GM18507 (cell line): ENCODE measurements at regions not wholly inside any gene's neighbourhood (a gene's known extent, or its start where the extent isn't known, plus 50 kb on each side); places are given as distances from the start of the nearest gene placed in this dataset.

Experiments used
- DNase-seq: peaks from one replicate; pipeline ENCODE4 v3.0.0; 2011; ENCODE audit warnings: low read depth; ENCODE audit not compliant: insufficient read length; ENCODE audit errors: extremely low spot score
- FAIRE-seq: peaks from 2 replicates; lab custom pipeline; 2011; peaks lifted over from hg19 to GRCh38; lab: Jason Lieb, UNC

GRCh38 chr4:41380511-41381157 is 123.9 kb downstream of the UCHL1 start:
- no peak for DNase-seq

GRCh38 chr4:41381384-41381783 is 124.7 kb downstream of the UCHL1 start:
- no peak for FAIRE-seq
- no peak for DNase-seq

More at GRCh38 chr4:41380511-41381157, 123.9 kb downstream of the UCHL1 start:
- FAIRE-seq, result no peak

DNA sequence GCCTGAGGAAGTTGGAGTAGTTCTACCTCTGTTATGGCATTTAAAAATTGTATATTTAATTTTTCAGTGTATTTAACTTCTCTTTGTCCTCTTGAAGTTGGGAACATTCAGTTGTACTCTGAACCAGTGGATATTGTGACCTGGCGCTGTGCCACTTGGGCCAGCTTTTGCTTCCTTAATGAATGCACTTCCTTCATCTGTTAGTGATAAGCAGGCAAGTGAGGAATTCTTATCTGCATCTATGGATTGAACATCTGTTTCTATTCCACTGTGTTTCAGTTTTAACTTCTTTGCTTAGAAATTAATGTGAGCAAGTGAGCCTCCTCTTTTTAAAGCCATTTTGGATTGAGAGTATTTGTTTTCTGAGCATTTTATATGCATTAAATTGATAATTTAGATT is 128.3 kb downstream of the UCHL1 start:
- DNase-seq (no peak), FAIRE-seq (no peak)

DNA sequence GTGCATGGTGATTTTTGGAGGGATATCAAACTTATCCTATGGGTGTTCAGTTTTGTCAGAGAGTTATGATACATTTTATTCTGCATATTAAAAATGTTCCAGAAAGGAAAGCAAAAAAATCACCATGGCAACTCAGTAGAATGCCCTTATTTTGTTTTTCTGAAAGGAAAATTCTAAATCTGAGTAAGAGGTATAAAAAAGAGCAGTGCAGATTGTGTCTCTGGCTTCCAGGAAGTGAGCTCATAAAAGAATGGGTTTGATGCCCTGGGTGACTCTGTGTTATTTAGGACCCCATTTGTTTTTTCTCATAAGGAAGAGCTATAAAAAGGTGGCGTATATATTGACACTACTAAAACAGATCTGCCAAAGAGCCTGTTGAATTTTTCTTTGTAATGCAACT is 128.8 kb downstream of the UCHL1 start:
- FAIRE-seq (no peak), DNase-seq (no peak)

GRCh38 chr4:41388080-41388479 is 131.4 kb downstream of the UCHL1 start:
- FAIRE-seq, result no peak
- no peak for DNase-seq

DNA sequence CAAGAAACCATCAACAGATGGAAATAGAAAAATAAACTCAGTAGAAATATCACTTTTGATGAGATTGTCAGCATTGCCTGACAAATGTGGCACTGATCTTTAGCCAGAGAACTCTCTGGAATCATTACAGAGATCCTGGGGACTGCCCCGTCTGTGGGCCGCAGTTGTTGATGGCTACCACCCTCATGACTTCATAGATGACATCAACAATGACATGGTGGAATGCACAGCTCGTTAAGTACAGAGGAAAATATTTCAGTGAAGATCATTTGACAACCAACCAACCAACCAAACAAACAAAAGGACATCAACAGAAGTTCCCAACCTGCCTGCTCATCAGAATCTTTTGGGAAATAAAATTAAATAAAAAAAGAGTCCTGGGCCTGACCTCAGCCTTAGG is 132.6 kb downstream of the UCHL1 start:
- no peak for FAIRE-seq

DNA sequence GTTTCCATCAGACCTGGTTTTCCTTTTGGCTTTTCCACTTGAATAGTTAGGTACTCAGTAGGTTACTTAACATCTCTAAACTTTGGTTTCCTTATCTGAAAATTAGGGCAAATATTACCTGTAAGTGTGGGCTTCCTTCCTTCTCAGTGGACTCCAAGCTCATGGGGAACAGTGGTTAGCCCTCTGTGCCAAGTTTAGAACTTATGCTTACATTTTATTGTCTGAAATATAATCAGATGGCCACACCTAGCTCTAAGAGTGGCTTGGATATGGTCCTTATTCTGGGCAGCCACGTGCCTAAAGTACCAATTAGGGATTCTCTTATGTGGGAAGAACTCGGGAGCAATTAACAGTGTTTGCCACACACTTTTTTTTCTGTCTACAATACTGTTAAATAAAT is 133.9 kb downstream of the UCHL1 start:
- FAIRE-seq (no peak), DNase-seq (no peak)

More for the DNA sequence above, 132.6 kb downstream of the UCHL1 start:
- no peak for DNase-seq

DNA sequence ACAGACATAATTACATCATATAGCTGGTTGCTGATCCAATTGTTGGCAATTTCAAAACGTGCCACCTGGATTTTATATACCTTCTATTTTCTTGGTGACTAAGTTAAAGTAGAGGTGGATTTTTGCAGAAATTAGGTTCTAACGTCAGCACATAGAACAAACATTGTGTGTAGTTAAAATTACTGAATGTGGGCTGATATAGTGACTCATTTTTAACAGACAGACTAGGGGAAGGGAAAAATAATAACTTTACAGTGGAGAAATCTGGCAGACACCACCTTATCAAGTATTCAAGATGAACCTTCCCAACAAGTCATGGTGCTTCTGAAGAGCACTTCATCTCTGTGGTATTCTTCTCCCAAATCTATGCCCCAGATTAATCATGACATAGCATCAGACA is 134.5 kb downstream of the UCHL1 start:
- FAIRE-seq, result no peak
- DNase-seq, result no peak

DNA sequence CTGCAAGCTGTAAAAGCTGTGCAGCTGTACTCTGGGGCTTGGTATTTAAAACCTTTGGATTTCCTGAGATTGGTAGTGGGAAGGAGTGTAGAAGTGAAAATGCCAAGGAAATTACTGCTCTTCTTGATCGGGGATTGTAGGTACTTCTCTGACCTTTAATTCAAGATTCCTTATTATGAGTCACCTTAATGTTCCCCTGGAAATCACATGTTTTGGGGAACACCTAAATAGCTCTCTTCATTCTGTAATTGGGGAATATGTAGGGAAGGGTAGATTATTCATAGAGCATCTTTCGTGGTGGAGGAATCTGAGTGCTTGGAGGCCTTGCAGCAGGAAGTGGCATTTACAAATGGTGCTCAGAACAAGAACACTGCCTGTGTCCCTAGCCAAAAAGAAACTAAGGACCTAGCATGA is 137.8 kb downstream of the UCHL1 start:
- FAIRE-seq (no peak), DNase-seq (no peak)

- FAIRE-seq (no peak), DNase-seq (no peak)
Measured at GRCh38 chr4:41396214-41396613, 139.5 kb downstream of the UCHL1 start.

GRCh38 chr4:41396869-41397268 is 140.1 kb downstream of the UCHL1 start:
- no peak for FAIRE-seq
- DNase-seq, result no peak

- no peak for DNase-seq
- no peak for FAIRE-seq
Measured at GRCh38 chr4:41399231-41399630, 138.7 kb upstream of the LIMCH1 start.

DNA sequence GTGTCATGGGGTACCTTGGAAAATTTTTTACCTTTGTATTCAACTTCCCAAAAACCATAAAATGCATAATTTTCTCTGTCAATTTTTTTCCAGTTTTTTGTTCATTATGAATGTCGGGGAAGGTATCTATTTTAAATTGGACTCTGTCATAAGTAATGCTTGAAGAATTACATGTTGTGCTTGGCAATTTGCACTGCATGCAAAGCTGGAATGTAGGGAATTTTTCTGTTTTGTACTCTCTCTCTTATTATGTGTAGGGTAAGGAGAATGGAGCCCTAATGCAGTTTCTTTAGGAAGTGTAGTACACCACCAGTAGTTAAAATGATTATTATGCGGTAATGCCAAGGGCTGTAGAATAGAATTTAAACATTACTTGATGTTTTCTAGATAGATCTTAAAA is 137.7 kb upstream of the LIMCH1 start:
- DNase-seq, result no peak
- FAIRE-seq, result no peak

DNA sequence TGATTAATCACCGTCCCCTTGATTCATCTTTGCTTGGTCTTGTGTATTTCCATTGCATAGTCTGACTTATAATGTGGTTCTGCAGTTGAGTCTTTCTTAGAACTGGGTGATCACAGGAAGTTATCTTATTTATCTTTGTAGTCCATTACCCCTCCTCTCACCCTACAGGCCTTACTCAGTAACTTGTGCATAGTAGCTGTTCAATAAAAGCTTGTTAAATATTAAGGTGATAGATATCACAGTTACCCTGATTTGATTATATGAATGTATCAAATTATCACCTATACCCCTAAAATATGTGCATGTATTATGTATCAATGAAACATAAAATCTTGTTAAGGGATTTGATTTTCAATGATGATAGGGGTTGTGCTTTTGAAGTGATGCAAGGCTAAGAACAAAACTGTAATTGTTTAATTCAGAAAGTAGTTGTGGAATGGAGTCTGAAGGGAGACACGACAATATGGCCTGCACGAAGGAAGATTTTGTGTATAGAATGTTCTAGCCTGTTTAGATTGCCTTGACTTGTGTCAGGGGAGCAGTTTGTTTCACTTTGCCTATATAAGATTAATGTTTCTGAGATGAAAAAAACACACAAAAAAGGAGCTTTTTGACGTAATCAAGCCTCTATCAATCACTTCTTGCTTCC is 132.4 kb upstream of the LIMCH1 start:
- DNase-seq (no peak), FAIRE-seq (no peak)

- DNase-seq (no peak), FAIRE-seq (no peak)
Measured at GRCh38 chr4:41406113-41406516, 131.8 kb upstream of the LIMCH1 start.

DNA sequence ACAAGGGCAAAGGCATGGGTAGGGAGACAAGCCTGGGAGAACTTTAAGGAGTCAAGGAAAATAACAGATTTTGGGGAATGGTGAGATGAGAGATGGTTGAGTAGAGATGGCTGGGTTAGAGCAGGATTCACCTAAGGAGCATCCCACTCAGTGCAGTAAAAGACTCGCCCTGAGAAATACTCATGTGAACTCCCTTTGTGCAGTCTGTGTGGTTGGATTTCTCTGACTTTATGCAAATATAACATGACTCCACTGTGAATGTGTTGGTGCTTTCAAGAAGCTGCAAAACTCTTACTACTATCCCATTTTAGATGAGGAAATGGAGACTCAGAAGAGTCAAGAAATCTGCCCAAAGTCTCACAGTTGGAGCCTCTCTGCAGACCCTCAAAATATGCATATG is 129.8 kb upstream of the LIMCH1 start:
- FAIRE-seq, result no peak
- no peak for DNase-seq

DNA sequence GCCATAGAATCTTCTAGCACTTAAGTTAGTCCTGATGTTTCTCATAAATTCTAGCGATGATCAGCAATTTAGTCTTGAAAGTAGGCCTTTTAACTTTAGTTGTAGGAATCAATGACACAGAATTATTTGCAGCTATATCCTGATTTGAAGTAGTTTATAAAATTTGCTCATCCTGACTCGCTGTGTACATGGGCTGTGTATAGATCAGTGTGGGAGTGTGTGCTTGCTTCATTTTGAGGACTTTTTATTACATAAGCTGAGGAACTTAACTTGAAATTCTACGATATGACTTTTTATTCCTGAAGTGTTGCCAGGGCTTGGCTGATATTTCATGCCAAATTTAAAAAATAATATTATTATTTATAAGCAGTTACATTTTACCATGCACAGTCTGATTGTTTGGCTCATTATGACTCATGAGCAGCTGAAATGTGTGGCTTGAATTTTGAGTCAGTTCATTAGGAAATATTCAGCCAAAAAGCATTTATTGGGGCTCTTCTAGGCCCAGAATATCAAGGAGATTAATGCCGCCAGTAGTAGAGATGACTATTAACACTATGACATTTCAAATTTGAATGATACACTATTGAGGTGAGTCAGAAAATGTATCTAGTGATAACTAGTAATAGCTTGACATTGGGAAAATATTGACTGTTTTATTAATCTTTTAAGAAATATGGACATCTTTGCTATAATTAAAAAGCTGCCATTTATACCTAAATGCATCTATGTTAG is 128.9 kb upstream of the LIMCH1 start:
- DNase-seq (no peak), FAIRE-seq (no peak)

GRCh38 chr4:41409594-41409895 is 128.4 kb upstream of the LIMCH1 start:
- DNase-seq, result no peak
- FAIRE-seq, result no peak

DNA sequence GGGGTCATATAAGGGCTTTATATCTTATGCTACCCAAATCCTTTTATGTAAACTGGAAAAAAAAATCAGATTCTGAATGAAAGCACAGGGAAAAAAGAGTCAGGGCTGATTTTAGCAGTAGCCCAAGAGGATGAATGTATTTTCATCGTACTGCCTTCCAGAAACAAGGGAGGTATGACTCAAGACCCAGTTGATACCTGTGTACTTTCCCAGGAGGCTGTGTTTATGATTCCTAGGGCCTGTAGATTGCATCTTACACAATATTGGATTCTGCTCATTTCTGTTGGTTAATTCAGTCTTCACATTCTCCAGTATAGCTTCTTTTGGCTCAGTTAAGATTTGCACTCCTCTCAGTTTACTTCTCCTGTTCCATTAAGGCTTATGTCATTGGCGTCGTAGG is 127.9 kb upstream of the LIMCH1 start:
- DNase-seq, result no peak
- no peak for FAIRE-seq

DNA sequence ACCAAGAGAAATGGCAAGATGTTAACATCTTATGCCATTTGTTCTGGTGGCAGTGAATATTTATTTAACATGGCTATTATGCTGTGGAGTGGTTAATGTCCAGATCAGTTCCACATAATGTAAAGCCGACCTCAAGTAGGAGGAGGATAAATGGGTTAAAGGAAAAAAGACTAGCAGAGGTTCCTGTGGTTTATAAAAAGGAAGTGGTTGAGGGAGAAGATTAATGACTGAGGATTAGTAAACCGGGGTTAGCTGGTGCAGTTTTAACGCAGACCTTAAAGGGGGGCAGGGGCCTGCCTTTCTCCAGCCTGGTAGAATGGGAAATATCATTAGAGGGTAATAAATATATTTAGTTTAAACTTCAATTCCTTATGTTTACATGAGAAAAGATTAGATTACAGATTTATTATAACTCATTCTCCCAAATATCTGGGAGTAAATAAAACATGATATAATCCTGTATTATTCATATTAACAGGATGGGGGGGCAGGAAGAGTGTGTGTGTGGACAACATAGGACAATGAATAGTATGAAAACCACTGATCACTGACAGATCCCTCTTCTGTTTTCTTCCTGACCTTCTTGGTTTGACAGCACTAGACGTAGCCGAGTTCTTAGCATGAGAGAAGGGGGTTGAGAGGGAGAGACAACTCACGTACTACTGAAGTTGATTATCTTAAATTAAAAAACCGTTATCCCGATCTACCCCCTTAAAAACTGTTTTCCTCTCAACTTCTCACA is 124.1 kb upstream of the LIMCH1 start:
- FAIRE-seq, result no peak

More for the DNA sequence above, 124.1 kb upstream of the LIMCH1 start:
- DNase-seq, result no peak
